CD4-positive, alpha-beta T cell treated with Interferon alpha-2 for 1 hour (primary cell): ENCODE measurements at regions not wholly inside any gene's neighbourhood (a gene's known extent, or its start where the extent isn't known, plus 50 kb on each side); places are given as distances from the start of the nearest gene placed in this dataset.

ENCODE experiments used
- DNase-seq, 2 donors: peaks; one replicate each; pipeline ENCODE4 v3.0.0-alpha.2; 2020 to 2022

DNA sequence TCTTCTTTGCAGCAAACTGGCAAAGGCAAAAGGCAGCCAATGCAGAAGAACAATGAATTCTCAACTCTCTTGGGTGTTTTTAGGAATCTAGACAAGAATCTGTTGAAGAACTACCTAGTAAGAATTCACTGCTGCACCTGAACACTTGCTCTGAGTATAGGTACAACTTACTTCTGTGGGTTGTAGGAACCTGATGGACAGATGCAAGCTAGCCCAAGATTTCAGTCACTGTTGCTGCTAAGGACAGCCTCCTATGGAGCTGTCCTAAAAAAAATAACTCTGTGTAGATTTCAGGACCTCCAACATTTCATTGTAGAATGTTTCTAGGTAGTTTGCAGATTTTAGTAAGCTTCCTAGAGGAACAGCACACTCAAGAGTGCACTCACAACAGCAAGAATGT is 363.5 kb downstream of the CBLN2 start:
- DNase-seq = no peak

DNA sequence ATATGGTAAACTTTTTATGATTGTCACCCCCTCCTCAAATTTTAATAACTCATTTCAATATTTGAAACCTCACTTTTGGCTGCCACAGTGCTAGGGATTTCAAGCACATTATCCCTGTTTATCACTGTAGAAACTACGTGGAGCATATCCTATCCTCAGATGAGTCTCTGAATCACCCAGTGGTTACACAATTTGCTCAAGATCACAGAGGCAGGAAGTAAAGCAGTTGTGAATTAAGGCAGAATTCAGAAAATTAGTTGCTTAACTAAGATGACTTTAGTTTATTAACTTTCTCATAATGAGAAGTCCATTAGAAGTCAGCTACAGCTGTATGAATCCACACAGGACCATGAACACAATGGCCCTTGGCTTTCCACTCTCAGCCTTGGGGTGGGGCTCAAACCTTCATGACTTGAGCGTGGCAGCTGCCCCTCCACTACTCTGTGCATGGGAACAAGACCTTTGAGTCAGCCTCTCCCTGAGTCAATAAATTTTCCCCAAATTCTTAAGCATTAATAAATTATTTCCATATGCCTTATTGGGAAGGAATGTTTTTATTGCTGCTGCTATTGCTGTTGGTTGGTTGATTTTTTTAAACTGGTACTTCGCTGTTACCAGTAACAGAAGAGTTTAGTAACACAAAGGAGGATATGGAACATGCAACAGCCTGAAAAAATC is 369.0 kb downstream of the CBLN2 start:
- no peak for DNase-seq

- no peak for DNase-seq
These were observed 372.5 kb downstream of the CBLN2 start for GRCh38 chr18:72171596-72171995.

GRCh38 chr18:72161691-72162090 is 382.5 kb downstream of the CBLN2 start:
- DNase-seq = no peak

GRCh38 chr18:72160510-72161445 is 383.4 kb downstream of the CBLN2 start:
- no peak for DNase-seq

GRCh38 chr18:72155327-72155726 is 388.8 kb downstream of the CBLN2 start:
- no peak for DNase-seq

- DNase-seq = no peak
These were observed 389.2 kb downstream of the CBLN2 start for GRCh38 chr18:72154926-72155325.

DNA sequence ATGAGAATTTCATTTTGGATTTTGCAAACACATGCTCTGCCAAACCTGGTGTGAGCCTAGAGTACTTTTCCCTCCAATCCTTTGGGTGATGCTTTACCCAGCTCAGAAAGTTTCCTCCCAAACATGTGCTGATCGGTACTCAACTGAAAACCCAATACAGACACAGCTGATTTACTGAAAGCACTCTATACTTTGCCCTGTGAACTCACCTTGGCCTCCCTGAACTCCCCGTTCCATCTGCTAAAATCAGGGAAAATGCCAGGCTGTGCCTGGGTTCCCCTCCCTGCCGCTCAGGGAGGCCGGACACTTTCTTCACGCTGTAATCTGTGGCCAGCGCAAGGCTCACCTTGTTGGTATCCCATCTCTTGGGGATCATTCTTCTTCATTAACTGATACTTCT is 391.2 kb downstream of the CBLN2 start:
- DNase-seq = no peak

GRCh38 chr18:72147830-72148229 is 396.3 kb downstream of the CBLN2 start:
- no peak for DNase-seq

DNA sequence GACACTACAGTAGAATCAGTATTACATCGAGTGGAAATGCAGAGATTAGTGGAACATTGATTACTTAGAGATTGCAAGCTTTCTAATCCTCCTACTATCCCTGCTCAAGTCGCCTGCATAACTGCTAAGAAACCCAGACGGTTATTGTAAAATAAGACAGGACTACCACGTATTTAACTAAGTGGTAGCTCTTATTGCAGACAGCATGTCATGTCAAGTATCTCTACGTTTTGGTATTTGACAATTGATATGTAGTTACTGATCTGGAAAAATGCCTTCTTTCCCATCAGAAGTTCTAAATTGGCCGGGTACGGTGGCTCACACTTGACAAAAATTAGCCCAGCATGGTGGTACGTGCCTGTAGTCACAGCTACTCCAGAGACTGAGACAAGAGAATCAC is 404.1 kb downstream of the CBLN2 start:
- no peak for DNase-seq

GRCh38 chr18:72128649-72129048 is 415.5 kb downstream of the CBLN2 start:
- DNase-seq = no peak

DNA sequence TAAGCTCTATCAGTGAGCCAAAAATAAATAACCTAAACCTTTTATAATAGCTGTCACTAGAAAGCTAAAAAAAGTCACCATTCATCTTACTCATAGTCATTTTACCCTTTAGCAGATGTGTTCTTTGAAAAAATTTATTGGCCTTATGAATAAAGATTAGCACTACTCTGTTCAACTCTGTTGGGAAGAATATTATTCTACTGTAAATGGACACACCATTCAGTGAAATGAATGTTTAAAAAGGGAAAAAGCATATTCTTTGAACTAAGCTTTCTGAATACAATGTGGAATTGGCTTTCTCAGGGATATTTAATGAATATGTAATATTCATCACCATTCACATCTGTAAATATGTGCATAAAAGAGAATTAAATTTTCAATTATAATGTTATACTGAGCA is 422.0 kb downstream of the CBLN2 start:
- no peak for DNase-seq

GRCh38 chr18:72119082-72119481 is 425.1 kb downstream of the CBLN2 start:
- DNase-seq = no peak

- no peak for DNase-seq
These were observed 429.1 kb downstream of the CBLN2 start for GRCh38 chr18:72114801-72115594.

DNA sequence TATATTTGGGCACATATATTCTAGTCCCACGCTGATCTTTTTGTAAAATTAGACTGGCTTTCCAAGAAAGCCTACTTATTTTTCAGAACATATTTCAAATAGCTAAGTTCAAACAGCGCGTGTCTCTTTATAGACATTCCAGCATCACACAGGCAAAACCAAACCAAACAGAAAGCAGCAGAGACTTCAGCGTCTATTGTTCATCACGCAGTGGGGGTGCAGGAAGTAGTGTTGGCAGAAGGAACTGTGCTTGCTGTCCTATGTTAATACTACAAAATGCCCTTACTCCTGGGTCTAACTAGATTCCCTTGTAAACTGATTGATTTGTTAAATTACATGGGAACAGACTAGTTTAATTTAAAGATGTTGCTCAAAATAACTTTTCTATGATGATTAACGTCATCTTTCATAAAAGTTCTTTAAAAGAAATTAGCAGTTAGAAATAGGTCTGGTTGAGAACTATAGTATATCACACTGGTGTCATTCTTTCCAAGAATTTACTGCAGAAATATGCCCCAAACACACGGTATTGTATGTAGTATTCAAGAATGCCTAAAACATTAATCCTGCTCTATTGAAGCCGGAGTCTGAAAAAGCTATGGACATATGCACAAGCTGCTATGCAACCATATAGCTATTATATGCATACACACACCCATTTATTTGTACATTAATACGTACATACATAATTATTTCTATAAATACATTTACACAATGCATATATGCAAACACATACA is 436.3 kb downstream of the CBLN2 start:
- DNase-seq = no peak

DNA sequence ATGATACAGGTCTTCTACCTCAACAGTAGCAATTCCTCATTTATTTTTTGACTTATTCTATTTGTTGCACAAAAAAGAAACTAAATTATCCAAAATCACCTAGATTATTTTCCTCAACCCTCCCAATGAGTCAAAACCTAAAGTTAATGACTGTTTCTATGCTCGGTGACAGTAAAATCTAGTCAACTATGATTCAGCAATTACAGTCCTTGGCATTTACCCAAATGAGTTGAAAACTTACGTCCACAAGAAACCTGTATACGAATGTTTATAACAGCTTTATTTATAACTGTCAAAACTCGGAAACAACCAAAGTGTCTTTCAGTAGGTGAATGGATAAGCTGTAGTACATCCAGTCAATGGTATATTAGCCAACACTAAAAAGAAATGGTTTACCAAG is 439.3 kb downstream of the CBLN2 start:
- no peak for DNase-seq

DNA sequence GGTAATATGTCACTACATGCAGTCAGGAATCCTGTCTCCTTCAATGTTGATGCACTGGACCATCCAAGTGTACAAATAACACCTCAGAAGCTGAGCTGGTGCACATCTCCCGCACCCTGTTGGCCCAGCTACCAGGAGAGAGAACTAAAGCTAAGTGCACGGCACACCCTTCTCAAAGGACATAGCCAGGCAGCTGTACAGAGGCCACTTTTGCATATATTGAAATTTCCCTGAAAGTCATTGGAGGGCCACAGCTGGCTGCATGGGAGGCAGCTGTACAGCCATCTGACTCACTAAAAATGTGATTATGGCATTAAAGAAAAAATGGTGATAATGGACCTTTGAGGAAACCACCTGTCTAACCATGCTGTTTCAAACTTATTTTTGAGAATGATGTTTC is 441.7 kb downstream of the CBLN2 start:
- DNase-seq = no peak

DNA sequence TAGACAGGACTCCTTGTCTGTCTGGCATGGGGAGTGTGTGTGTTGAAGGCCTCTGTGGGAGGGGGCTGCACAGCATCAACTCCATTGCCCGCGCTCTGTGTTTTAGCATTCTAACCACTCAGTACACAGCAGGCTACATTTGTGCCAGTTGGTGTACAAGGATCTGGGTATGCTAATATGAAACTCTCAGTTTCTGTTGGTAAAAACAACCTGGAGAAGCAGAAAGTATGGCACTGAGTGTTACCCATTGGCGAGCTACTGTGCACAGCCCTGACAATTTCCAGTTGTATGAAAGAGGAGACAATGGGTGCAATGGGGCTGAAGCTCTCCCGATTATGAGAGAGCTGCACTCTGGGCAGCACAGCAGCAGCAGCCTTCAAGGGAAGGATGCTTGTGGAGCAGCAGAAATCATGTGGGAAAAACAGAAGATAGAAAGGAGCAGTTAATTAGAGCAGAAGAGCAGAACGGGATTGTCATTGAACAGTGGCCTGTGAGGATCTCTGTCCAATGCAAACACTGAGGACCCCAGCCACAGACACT is 443.6 kb downstream of the CBLN2 start:
- no peak for DNase-seq

- DNase-seq = no peak
These were observed 452.8 kb downstream of the CBLN2 start for GRCh38 chr18:72091369-72091768.

- DNase-seq = no peak
These were observed 454.7 kb downstream of the CBLN2 start for GRCh38 chr18:72089432-72089831.

DNA sequence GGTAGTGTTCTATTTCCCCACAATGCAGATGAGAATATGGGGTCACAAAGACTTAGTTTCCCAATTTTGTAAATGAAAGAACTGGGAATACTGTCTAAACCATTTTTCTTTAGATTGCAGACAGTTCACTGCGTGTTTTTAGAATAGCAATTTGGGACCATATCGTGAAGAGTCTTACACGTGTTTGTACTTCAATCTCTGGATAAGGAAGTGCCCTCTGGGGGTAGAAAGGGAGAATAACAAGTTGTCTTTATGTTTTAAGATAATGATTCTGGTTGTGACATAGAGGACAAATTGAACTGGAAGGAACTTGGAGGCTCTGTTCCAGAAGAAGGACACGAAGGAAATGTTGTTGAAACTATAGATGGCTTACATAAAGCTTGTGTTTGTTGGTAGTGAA is 457.7 kb downstream of the CBLN2 start:
- no peak for DNase-seq

GRCh38 chr18:72075040-72075439 is 469.1 kb downstream of the CBLN2 start:
- DNase-seq = no peak

DNA sequence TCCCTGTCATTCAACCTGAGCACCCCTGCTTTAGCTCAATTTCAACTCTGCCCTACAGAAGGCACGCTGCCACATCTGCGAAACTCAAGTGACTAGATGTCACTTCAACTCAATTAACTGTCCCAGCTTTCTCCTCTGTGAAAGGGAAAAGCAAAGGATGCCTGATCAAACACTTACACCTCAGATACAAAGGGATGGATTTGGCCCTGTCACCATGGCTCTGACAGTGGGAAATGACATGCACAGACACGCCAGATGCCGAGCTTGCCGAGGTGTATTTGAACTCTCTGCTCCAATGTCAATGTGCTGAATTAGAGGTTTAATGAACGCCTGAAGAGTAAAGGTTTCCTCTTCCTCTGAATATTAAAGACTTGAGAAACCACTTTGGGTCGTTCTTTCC is 481.1 kb downstream of the CBLN2 start:
- no peak for DNase-seq
